IMR-90 (cell line): ENCODE measurements at regions not wholly inside any gene's neighbourhood (a gene's known extent, or its start where the extent isn't known, plus 50 kb on each side); places are given as distances from the start of the nearest gene placed in this dataset.

Experiments
- ATAC-seq: fragments of 200-7000 bp; cut with Tn5 transposase; 2 replicates; pipeline ENCODE4 v1.9.1; 2020; ENCODE audit warnings: low read depth, mild to moderate bottlenecking, moderate library complexity
- BruUV-seq: library from RNA; stranded (reverse); fragments of 400-500 nt; replicated peaks from 2 replicates; lab custom pipeline; 2021; lab: Mats Ljungman, UMichigan
- CTCF ChIA-PET: fragments of 300-600 bp; formaldehyde crosslinking; extraction: SDS; loops from one replicate; lab custom pipeline; 2021; ENCODE audit warnings: antibody characterized with exemption; lab: Yijun Ruan, JAX
- POLR2A ChIA-PET: fragments of 300-600 bp; sonication (Branson Sonifier 250); formaldehyde crosslinking; loops from one replicate; lab custom pipeline; 2022; ENCODE audit warnings: antibody characterized with exemption; ENCODE audit not compliant: unreplicated experiment; lab: Charles Lee
- DNase-seq: peaks from one replicate; pipeline ENCODE4 v3.0.0; 2013
- H2AFZ ChIP-seq: replicated peaks from 2 replicates; pipeline ENCODE3; 2013; ENCODE audit warnings: low read length, mild to moderate bottlenecking; ENCODE audit not compliant: poor library complexity
- H2AK5ac ChIP-seq: 2 replicates; pipeline ENCODE4 v1.6.1; 2013; ENCODE audit warnings: low read depth, low read length, inconsistent platforms
- H2AK9ac ChIP-seq: replicated peaks from 2 replicates; pipeline ENCODE3; 2013; ENCODE audit warnings: mild to moderate bottlenecking, low read depth, low read length, moderate library complexity; ENCODE audit not compliant: poor library complexity
- H2BK120ac ChIP-seq: 2 replicates; pipeline ENCODE4 v1.6.1; 2013; ENCODE audit warnings: low read depth, low read length, inconsistent platforms
- H2BK15ac ChIP-seq: 3 replicates; pipeline ENCODE4 v1.6.1; 2013; ENCODE audit warnings: low read depth, low read length, inconsistent platforms
- H2BK20ac ChIP-seq: 2 replicates; pipeline ENCODE4 v1.6.1; 2013; ENCODE audit warnings: low read depth, mild to moderate bottlenecking, inconsistent platforms, low read length, moderate library complexity
- H2BK5ac ChIP-seq: 2 replicates; pipeline ENCODE4 v1.6.1; 2013; ENCODE audit warnings: mild to moderate bottlenecking, low read depth, low read length, inconsistent platforms; ENCODE audit not compliant: poor library complexity, severe bottlenecking
- H3K14ac ChIP-seq: replicated peaks from 2 replicates; pipeline ENCODE4 v1.6.1; 2013; ENCODE audit warnings: low read depth, low read length, inconsistent platforms
- H3K18ac ChIP-seq: 2 replicates; pipeline ENCODE4 v1.6.1; 2013; ENCODE audit warnings: low read depth, low read length, control low read depth
- H3K23ac ChIP-seq: 2 replicates; pipeline ENCODE4 v1.6.1; 2013; ENCODE audit warnings: low read depth, low read length, inconsistent platforms
- H3K27ac ChIP-seq: 2 replicates; pipeline ENCODE4 v1.5.1; 2013; ENCODE audit warnings: mild to moderate bottlenecking, control low read depth, low read length; ENCODE audit not compliant: insufficient read depth
- H3K27me3 ChIP-seq: 2 replicates; pipeline ENCODE4 v1.6.1; 2013; ENCODE audit warnings: low read length; ENCODE audit not compliant: control insufficient read depth, insufficient read depth
- H3K36me3 ChIP-seq: 2 replicates; pipeline ENCODE4 v1.6.1; 2013; ENCODE audit warnings: low read length, mixed read lengths; ENCODE audit not compliant: control insufficient read depth, insufficient read depth
- H3K4ac ChIP-seq: 2 replicates; pipeline ENCODE4 v1.6.1; 2013; ENCODE audit warnings: low read depth, low read length, inconsistent platforms
- H3K4me1 ChIP-seq: 2 replicates; pipeline ENCODE4 v1.6.1; 2013; ENCODE audit warnings: low read length, mixed read lengths; ENCODE audit not compliant: control insufficient read depth, insufficient read depth
- H3K4me2 ChIP-seq: 2 replicates; pipeline ENCODE4 v1.6.1; 2013; ENCODE audit warnings: low read depth, mild to moderate bottlenecking, control low read depth, low read length, moderate library complexity
- H3K4me3 ChIP-seq: 2 replicates; pipeline ENCODE4 v1.5.1; 2013; ENCODE audit warnings: low read depth, mild to moderate bottlenecking, control low read depth, low read length, moderate library complexity; ENCODE audit not compliant: insufficient read depth
- H3K56ac ChIP-seq: 2 replicates; pipeline ENCODE4 v1.6.1; 2013; ENCODE audit warnings: low read length, inconsistent platforms; ENCODE audit not compliant: insufficient read depth; ENCODE audit errors: extremely low read depth
- H3K79me1 ChIP-seq, 2 experiments: 2 replicates each; pipeline ENCODE4 v1.6.1; 2013; ENCODE audit warnings: low read length in 2 of 2, inconsistent platforms in 1 of 2, low read depth in 1 of 2
- H3K9ac ChIP-seq: 2 replicates; pipeline ENCODE4 v1.6.1; 2013; ENCODE audit warnings: low read depth, low read length, control low read depth
- H3K9me1 ChIP-seq: 2 replicates; pipeline ENCODE4 v1.6.1; 2013; ENCODE audit warnings: low read length, inconsistent platforms; ENCODE audit not compliant: insufficient read depth
- H3K9me3 ChIP-seq: 2 replicates; pipeline ENCODE4 v1.6.1; 2013; ENCODE audit warnings: low read length; ENCODE audit not compliant: control insufficient read depth, insufficient read depth
- H4K20me1 ChIP-seq: 2 replicates; pipeline ENCODE4 v1.6.1; 2013; ENCODE audit warnings: low read length, inconsistent platforms; ENCODE audit not compliant: insufficient read depth
- H4K5ac ChIP-seq: 2 replicates; pipeline ENCODE4 v1.6.1; 2013; ENCODE audit warnings: mild to moderate bottlenecking, low read depth, low read length, control low read depth
- H4K8ac ChIP-seq, 2 experiments: 2 replicates each; pipeline ENCODE4 v1.6.1; 2013; ENCODE audit warnings: low read depth in 2 of 2, low read length in 2 of 2, control low read depth in 1 of 2, inconsistent platforms in 1 of 2
- H4K91ac ChIP-seq: 2 replicates; pipeline ENCODE4 v1.6.1; 2013; ENCODE audit warnings: low read depth, low read length, inconsistent platforms; ENCODE audit not compliant: insufficient read depth
- BHLHE40 ChIP-seq: fragments of 150-350 bp; IDR thresholded peaks from 2 replicates; pipeline ENCODE4 v1.6.1; 2016; ENCODE audit warnings: mild to moderate bottlenecking, low read depth, low read length
- CEBPB ChIP-seq: IDR thresholded peaks from 2 replicates; pipeline ENCODE4 v1.6.1; 2012; ENCODE audit warnings: low read depth, low read length, improper control_type of control experiment
- CHD1 ChIP-seq: IDR thresholded peaks from 2 replicates; pipeline ENCODE4 v1.6.1; 2012; ENCODE audit warnings: low read depth, low read length, improper control_type of control experiment
- FOS ChIP-seq: fragments of 150-350 bp; IDR thresholded peaks from 2 replicates; pipeline ENCODE4 v1.6.1; 2016; ENCODE audit warnings: low read depth, low read length
- MAFK ChIP-seq: IDR thresholded peaks from 2 replicates; pipeline ENCODE4 v1.6.1; 2012; ENCODE audit warnings: low read depth, low read length, improper control_type of control experiment
- MAZ ChIP-seq: IDR thresholded peaks from 2 replicates; pipeline ENCODE4 v1.6.1; 2012; ENCODE audit warnings: low read depth, mild to moderate bottlenecking, low read length, improper control_type of control experiment, moderate library complexity, borderline replicate concordance
- MXI1 ChIP-seq: IDR thresholded peaks from 2 replicates; pipeline ENCODE4 v1.6.1; 2012; ENCODE audit warnings: low read depth, mild to moderate bottlenecking, low read length, moderate library complexity, borderline replicate concordance
- NFE2L2 ChIP-seq: fragments of 150-350 bp; IDR thresholded peaks from 2 replicates; pipeline ENCODE4 v1.6.1; 2016; ENCODE audit warnings: low read depth, mild to moderate bottlenecking, low read length
- POLR2A ChIP-seq: IDR thresholded peaks from 2 replicates; pipeline ENCODE4 v1.6.1; 2012; ENCODE audit warnings: mild to moderate bottlenecking, low read depth, low read length
- RAD21 ChIP-seq: IDR thresholded peaks from 2 replicates; pipeline ENCODE4 v1.6.1; 2012; ENCODE audit warnings: low read length, improper control_type of control experiment
- RCOR1 ChIP-seq: IDR thresholded peaks from 2 replicates; pipeline ENCODE4 v1.6.1; 2012; ENCODE audit warnings: mild to moderate bottlenecking, low read length, improper control_type of control experiment; ENCODE audit not compliant: insufficient replicate concordance
- RFX5 ChIP-seq: IDR thresholded peaks from 2 replicates; pipeline ENCODE4 v1.8.0; 2012; ENCODE audit warnings: low read depth, mild to moderate bottlenecking, low read length, moderate library complexity
- SMC3 ChIP-seq: fragments of 150-350 bp; IDR thresholded peaks from 2 replicates; pipeline ENCODE4 v1.6.1; 2016; ENCODE audit warnings: low read depth, mild to moderate bottlenecking, antibody characterized with exemption, low read length, moderate library complexity
- WGBS, 2 experiments: methylation state at CpG; one replicate each; pipeline versions ENCODE4 v1.1.5 to v1.1.7; 2013; ENCODE audit warnings: missing lambda C conversion rate in 2 of 2; ENCODE audit not compliant: insufficient read length in 1 of 2; ENCODE audit errors: extremely low coverage in 2 of 2; 5-methylcytosine and 5-hydroxymethylcytosine counted together
- dilution Hi-C: fragments of 300-500 bp; cut with HindIII; formaldehyde crosslinking; loops from one replicate; pipeline ENCODE4 v1.14.3; 2018; ENCODE audit warnings: low sequenced_read_pairs; ENCODE audit not compliant: unreplicated experiment
- in situ Hi-C: fragments of 300-500 bp; cut with MboI; formaldehyde crosslinking; loops from 3 replicates; pipeline ENCODE4 v1.14.3; 2019; ENCODE audit warnings: low sequenced_read_pairs, inconsistent platforms, mixed read lengths
- intact Hi-C: fragments of 100-400 bp; cut with micrococcal nuclease; formaldehyde crosslinking; loops from 2 replicates; pipeline ENCODE4 v1.10.0; 2022
- TF ChIP-seq, protein P1 (sequence below): fragments of 150-350 bp; IDR thresholded peaks from 2 replicates; pipeline ENCODE4 v1.6.1; 2017; ENCODE audit warnings: mild to moderate bottlenecking, antibody characterized with exemption, low read length, low read depth
- TF ChIP-seq, protein P2 (sequence below): fragments of 150-350 bp; IDR thresholded peaks from 2 replicates; pipeline ENCODE4 v1.6.1; 2016; ENCODE audit warnings: low read depth, mild to moderate bottlenecking, low read length, moderate library complexity, borderline replicate concordance

DNA sequence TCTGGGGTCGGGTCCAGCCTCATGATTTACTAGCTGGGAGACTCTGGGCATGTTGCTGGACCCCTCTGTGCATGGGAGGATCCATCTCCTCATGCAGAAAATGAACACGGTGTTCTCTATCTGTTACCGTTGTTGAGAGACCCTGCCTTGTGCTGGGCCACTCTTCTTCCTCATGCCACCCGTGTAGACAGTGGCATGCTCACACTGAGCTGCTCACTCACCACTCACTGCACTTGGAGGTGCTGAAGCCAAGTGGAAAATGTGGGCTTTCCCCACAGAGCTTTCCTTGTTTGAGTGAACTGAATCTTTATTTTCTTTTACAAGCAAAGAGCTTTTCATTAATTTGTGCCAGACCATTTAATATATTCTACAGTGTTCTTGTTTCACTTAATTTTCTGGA lies 77.5 kb upstream of the GDF10 start:
- no peak overlapping the region for H3K18ac ChIP-seq
- no peak for TF ChIP-seq RFX5
- TF ChIP-seq MAFK, result no peak
- TF ChIP-seq, protein P1, sequence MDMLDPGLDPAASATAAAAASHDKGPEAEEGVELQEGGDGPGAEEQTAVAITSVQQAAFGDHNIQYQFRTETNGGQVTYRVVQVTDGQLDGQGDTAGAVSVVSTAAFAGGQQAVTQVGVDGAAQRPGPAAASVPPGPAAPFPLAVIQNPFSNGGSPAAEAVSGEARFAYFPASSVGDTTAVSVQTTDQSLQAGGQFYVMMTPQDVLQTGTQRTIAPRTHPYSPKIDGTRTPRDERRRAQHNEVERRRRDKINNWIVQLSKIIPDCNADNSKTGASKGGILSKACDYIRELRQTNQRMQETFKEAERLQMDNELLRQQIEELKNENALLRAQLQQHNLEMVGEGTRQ, result no peak
- TF ChIP-seq, protein P2, sequence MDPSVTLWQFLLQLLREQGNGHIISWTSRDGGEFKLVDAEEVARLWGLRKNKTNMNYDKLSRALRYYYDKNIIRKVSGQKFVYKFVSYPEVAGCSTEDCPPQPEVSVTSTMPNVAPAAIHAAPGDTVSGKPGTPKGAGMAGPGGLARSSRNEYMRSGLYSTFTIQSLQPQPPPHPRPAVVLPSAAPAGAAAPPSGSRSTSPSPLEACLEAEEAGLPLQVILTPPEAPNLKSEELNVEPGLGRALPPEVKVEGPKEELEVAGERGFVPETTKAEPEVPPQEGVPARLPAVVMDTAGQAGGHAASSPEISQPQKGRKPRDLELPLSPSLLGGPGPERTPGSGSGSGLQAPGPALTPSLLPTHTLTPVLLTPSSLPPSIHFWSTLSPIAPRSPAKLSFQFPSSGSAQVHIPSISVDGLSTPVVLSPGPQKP, result no peak
- TF ChIP-seq SMC3, result no peak
- TF ChIP-seq CEBPB, result no peak
- TF ChIP-seq RAD21, result no peak
- TF ChIP-seq FOS, result no peak
- no peak for TF ChIP-seq BHLHE40
- TF ChIP-seq RCOR1, result no peak
- TF ChIP-seq POLR2A, result no peak
- TF ChIP-seq MXI1, result no peak
- TF ChIP-seq MAZ, result no peak
- TF ChIP-seq NFE2L2, result no peak
- no peak for TF ChIP-seq CHD1
- H3K56ac ChIP-seq, result no peak overlapping the region
- H4K20me1 ChIP-seq, result no peaks in the 10 kb centered on the region
- intact Hi-C loops (no loop called here), in situ Hi-C loops (no loop called here), dilution Hi-C loops (no loop called here)
- no peak overlapping the region for H3K27ac ChIP-seq
- H3K4ac ChIP-seq, result no peak overlapping the region
- H2AK5ac ChIP-seq, result no peak overlapping the region
- H2BK120ac ChIP-seq, result no peak overlapping the region
- no peaks in the 10 kb centered on the region for H3K4me1 ChIP-seq
- H3K9me1 ChIP-seq, result no peaks in the 10 kb centered on the region
- H4K5ac ChIP-seq, result no peak overlapping the region
- DNase-seq (no peak), ATAC-seq (no peak)
- H2AK9ac ChIP-seq, result no peak overlapping the region
- H3K9me3 ChIP-seq, result no peaks in the 10 kb centered on the region
- H2BK15ac ChIP-seq, result no peak overlapping the region
- H3K36me3 ChIP-seq, result no peaks in the 10 kb centered on the region
- no peaks in the 10 kb centered on the region for H3K79me1 ChIP-seq
- H3K9ac ChIP-seq, result no peak overlapping the region
- no peak overlapping the region for H2BK5ac ChIP-seq
- H3K4me3 ChIP-seq, result no peak overlapping the region
- H3K4me2 ChIP-seq, result no peak overlapping the region
- no peak overlapping the region for H4K8ac ChIP-seq
- no peak overlapping the region for H2BK20ac ChIP-seq
- ChIA-PET POLR2A (no interaction called here), CTCF (no interaction called here)
- no peak overlapping the region for H2AFZ ChIP-seq
- peaks cover 21% of the 10 kb centered on the region for H3K27me3 ChIP-seq
- no TSS peak for BruUV-seq
- WGBS, 2 experiments, result no CpG with 5 or more reads among the region's 4 CpGs
- no peak overlapping the region for H3K14ac ChIP-seq
- no peak overlapping the region for H3K23ac ChIP-seq
- no peak overlapping the region for H4K91ac ChIP-seq
